MM.1S (cell line): ENCODE measurements at regions not wholly inside any gene's neighbourhood (a gene's known extent, or its start where the extent isn't known, plus 50 kb on each side); places are given as distances from the start of the nearest gene placed in this dataset.
A peak's percentile ranks its signal among the peaks of the same experiment; 100 is the strongest.

Experiments
- DNase-seq: peaks from one replicate; pipeline ENCODE4 v3.0.0-alpha.2; 2015
- H2AFZ ChIP-seq: fragments of 300-600 bp; sonication (generic); 2 replicates; pipeline ENCODE4 v1.6.0; 2016; ENCODE audit warnings: antibody characterized with exemption, low read length
- H3F3A ChIP-seq: fragments of 300-600 bp; sonication (generic); 2 replicates; pipeline ENCODE4 v1.6.1; 2016; ENCODE audit warnings: mild to moderate bottlenecking, antibody characterized with exemption, low read length, moderate library complexity, mixed read lengths; ENCODE audit not compliant: insufficient read depth
- H3K27ac ChIP-seq: fragments of 300-600 bp; sonication (generic); 2 replicates; pipeline ENCODE4 v1.5.1; 2016; ENCODE audit warnings: mild to moderate bottlenecking, low read length
- H3K27me3 ChIP-seq: fragments of 300-600 bp; sonication (generic); replicated peaks from 2 replicates; pipeline ENCODE4 v1.6.0; 2016; ENCODE audit warnings: low read length; ENCODE audit not compliant: insufficient read depth
- H3K36me3 ChIP-seq: fragments of 300-600 bp; sonication (generic); replicated peaks from 2 replicates; pipeline ENCODE4 v1.6.1; 2016; ENCODE audit warnings: mild to moderate bottlenecking, low read length, mixed read lengths; ENCODE audit not compliant: insufficient read depth
- H3K4me1 ChIP-seq: fragments of 300-600 bp; sonication (generic); 2 replicates; pipeline ENCODE4 v1.6.1; 2016; ENCODE audit warnings: low read length, mixed read lengths
- H3K4me2 ChIP-seq: fragments of 300-600 bp; sonication (generic); 2 replicates; pipeline ENCODE4 v1.6.0; 2016; ENCODE audit warnings: low read depth, low read length
- H3K4me3 ChIP-seq: fragments of 300-600 bp; sonication (generic); 2 replicates; pipeline ENCODE4 v1.5.1; 2016; ENCODE audit warnings: low read length, mixed read lengths
- H3K79me2 ChIP-seq: fragments of 300-600 bp; sonication (generic); 2 replicates; pipeline ENCODE4 v1.6.1; 2016; ENCODE audit warnings: mixed run types, low read length, mixed read lengths
- H3K9ac ChIP-seq: fragments of 300-600 bp; sonication (generic); 2 replicates; pipeline ENCODE4 v1.6.1; 2016; ENCODE audit warnings: low read length, mixed read lengths
- H3K9me2 ChIP-seq: fragments of 300-600 bp; sonication (generic); replicated peaks from 2 replicates; pipeline ENCODE4 v1.6.1; 2016; ENCODE audit warnings: mild to moderate bottlenecking, low read length, mixed read lengths; ENCODE audit not compliant: insufficient read depth
- H3K9me3 ChIP-seq: fragments of 300-600 bp; sonication (generic); replicated peaks from 2 replicates; pipeline ENCODE4 v1.6.1; 2016; ENCODE audit warnings: mild to moderate bottlenecking, low read length, mixed read lengths; ENCODE audit not compliant: insufficient read depth
- H4K20me1 ChIP-seq: fragments of 300-600 bp; sonication (generic); 2 replicates; pipeline ENCODE4 v1.6.1; 2016; ENCODE audit warnings: mild to moderate bottlenecking, low read length, moderate library complexity, mixed read lengths; ENCODE audit not compliant: insufficient read depth
- EZH2 ChIP-seq: fragments of 300-600 bp; sonication (generic); optimal IDR thresholded peaks from 2 replicates; pipeline ENCODE3; 2017; ENCODE audit warnings: low read depth, mild to moderate bottlenecking, antibody characterized with exemption, low read length, mixed read lengths
- EZH2phosphoT487 ChIP-seq: fragments of 300-600 bp; sonication (generic); IDR thresholded peaks from 2 replicates; pipeline ENCODE4 v1.6.1; 2018; ENCODE audit warnings: antibody characterized with exemption, low read length
- TF ChIP-seq, protein P1 (sequence below): fragments of 300-600 bp; sonication (generic); IDR thresholded peaks from 2 replicates; pipeline ENCODE4 v1.5.1; 2016; ENCODE audit warnings: antibody characterized with exemption, low read length, mixed read lengths

DNA sequence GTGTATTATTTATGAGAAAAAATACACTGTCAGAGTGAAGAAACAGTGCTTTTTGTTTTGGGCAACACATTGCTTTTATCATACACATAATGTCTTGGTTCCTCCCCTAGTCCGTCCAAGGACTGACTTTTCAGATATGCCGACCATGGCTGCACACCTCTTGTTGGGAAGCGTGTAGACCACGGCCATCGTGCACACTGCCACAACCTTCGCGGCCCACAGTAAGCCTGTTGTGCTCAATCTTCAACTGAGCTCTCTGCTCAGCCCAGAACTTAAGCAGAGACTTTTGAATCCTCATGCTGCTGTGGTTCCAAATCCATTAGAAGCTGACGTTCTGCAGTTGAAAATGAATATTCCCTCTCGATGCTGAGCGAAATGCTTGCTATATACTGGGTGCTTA lies 157.6 kb upstream of the IRX2 start:
- Histone ChIP-seq H3K79me2 (no peaks in the 10 kb centered on the region), H3F3A (no peaks in the 10 kb centered on the region), H3K4me1 (no peaks in the 10 kb centered on the region), H3K4me2 (peak overlapping the region; percentile 38; the same call in 1 of the 2 replicates), H4K20me1 (no peaks in the 10 kb centered on the region), H2AFZ (0 out of 2 replicates have a peak overlapping the region, but pooled peaks have one; percentile 28), H3K9ac (no peak overlapping the region; the same call in 1 of the 2 replicates), H3K27me3 (no peaks in the 10 kb centered on the region), H3K9me2 (no peaks in the 10 kb centered on the region), H3K27ac (peak overlapping the region; percentile 12; the same call in 1 of the 2 replicates), H3K4me3 (no peak overlapping the region), H3K36me3 (no peaks in the 10 kb centered on the region), H3K9me3 (no peaks in the 10 kb centered on the region)
- TF ChIP-seq EZH2phosphoT487 (no peak), EZH2 (no peak)
- TF ChIP-seq, protein P1, sequence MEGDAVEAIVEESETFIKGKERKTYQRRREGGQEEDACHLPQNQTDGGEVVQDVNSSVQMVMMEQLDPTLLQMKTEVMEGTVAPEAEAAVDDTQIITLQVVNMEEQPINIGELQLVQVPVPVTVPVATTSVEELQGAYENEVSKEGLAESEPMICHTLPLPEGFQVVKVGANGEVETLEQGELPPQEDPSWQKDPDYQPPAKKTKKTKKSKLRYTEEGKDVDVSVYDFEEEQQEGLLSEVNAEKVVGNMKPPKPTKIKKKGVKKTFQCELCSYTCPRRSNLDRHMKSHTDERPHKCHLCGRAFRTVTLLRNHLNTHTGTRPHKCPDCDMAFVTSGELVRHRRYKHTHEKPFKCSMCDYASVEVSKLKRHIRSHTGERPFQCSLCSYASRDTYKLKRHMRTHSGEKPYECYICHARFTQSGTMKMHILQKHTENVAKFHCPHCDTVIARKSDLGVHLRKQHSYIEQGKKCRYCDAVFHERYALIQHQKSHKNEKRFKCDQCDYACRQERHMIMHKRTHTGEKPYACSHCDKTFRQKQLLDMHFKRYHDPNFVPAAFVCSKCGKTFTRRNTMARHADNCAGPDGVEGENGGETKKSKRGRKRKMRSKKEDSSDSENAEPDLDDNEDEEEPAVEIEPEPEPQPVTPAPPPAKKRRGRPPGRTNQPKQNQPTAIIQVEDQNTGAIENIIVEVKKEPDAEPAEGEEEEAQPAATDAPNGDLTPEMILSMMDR = no peak
- DNase-seq = no peak

DNA sequence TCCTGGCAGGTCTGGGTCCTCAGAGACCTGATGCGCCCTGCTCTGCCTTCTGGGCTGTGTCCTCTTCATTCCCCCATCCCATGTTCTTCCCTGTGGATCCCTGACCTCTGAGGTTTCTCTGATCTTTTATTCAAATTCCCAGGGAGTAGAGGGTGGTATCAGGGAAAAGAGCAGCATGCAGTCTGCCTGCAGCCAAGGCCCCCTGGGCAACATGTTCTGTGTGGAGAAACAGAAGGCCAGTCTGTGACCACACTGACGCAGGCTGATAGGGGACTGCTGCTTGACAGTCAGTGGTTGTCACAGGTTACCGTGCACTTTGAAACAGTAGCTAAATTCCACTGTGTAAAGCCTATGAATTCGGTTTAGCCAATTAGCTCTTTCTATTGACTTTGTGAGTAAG lies 156.6 kb upstream of the IRX2 start:
- Histone ChIP-seq H4K20me1 (no peaks in the 10 kb centered on the region), H3K36me3 (no peaks in the 10 kb centered on the region), H3K9ac (no peak overlapping the region), H2AFZ (no peak overlapping the region), H3K4me3 (no peak overlapping the region), H3K9me3 (no peaks in the 10 kb centered on the region), H3F3A (no peaks in the 10 kb centered on the region), H3K4me2 (no peak overlapping the region), H3K27me3 (no peaks in the 10 kb centered on the region), H3K4me1 (no peaks in the 10 kb centered on the region), H3K9me2 (no peaks in the 10 kb centered on the region), H3K79me2 (no peaks in the 10 kb centered on the region), H3K27ac (no peak overlapping the region)
- DNase-seq = no peak
- TF ChIP-seq EZH2phosphoT487 (no peak), EZH2 (no peak)
- TF ChIP-seq, protein P1 = no peak

DNA sequence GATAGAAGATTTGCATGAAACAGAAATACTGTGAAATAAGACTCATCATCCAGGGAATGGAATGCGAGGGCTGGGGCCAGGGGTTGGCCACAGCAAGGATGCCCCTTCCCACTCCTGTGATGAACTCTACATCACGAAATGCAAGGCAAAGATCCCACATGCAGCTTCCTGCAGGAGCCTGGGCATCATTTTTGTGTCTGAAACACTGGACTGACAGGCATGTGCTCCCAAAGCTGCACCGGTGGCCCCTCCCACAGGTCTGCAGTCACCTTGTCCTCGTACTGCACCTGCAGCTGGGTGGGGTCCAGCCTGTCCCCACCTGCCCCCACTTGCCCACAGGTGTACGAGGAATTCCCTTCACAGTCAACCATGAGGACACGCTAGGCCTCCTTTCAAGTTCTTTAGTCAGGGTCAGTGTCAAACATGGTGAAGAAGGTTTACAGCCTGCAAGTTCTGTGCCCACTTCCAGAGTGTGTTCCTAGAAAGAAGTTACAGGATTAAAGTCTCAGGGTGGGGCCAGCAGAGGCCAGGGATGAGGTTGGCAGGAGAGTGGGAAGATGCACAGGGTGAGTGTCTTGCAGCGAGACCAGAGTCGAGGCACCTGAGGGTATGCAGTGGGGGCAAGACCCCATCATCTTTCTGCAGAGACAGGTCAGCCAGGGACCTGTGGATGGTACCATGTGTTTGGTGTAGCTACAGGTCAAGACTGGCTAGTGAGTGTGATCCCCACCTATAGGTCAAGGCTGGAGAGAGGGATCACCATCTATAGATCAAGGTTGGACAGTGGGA lies 155.0 kb upstream of the IRX2 start:
- H3F3A ChIP-seq = no peaks in the 10 kb centered on the region
- no peak overlapping the region for H2AFZ ChIP-seq
- H3K9me3 ChIP-seq = no peaks in the 10 kb centered on the region
- no peaks in the 10 kb centered on the region for H3K79me2 ChIP-seq
- no peak overlapping the region for H3K27ac ChIP-seq
- no peaks in the 10 kb centered on the region for H3K4me1 ChIP-seq
- H4K20me1 ChIP-seq = no peaks in the 10 kb centered on the region
- no peak overlapping the region for H3K4me3 ChIP-seq
- H3K36me3 ChIP-seq = no peaks in the 10 kb centered on the region
- no peak overlapping the region for H3K4me2 ChIP-seq
- TF ChIP-seq EZH2phosphoT487 = no peak
- TF ChIP-seq, protein P1 = no peak
- no peak for TF ChIP-seq EZH2
- no peak for DNase-seq
- no peaks in the 10 kb centered on the region for H3K9me2 ChIP-seq
- no peak overlapping the region for H3K9ac ChIP-seq
- H3K27me3 ChIP-seq = no peaks in the 10 kb centered on the region
